ENCODE measurements at regions not wholly inside any gene's neighbourhood (a gene's known extent, or its start where the extent isn't known, plus 50 kb on each side); places are given as distances from the start of the nearest gene placed in this dataset.

DNA sequence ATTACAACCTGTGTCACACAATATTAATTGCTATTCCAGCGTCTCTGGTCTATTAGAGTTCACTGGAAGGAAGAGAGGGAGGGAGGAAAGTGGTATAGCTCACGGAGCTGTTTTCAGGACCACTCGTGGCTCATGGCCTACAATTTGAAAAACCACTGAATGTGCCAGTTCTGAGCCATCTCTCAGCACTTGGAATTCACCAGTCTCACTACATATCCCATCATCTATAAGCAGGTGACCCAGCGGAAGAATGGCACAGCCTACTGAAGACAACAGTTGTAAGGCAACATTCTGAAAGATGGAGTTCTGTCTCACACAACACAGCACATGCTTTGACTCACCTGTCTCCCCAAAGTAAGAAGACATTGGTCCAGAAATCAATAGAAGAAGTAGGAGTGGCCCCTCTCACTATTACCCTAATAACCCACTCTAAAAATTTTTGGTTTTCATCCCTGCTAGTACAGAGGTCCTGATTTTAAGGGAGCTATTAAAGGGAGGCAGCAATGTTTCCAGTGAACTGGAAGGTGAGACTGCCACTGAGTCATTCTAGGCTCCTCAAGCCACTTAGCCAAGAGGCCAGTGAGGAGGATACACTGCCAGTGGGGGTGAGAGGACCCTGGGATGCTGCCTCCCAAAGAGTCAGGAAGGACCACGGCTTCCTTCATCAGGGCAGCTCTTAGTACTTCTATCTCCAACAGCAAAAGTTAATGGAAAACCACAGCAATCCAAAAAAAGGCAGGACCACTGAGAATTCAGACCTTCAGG is 50.0 kb upstream of the DOCK9 start:
- no peaks in the 10 kb centered on the region for H3K36me3 ChIP-seq (ENCODE audit: control insufficient read depth, insufficient read depth, low read length)
- no peaks in the 10 kb centered on the region for H3K27me3 ChIP-seq (ENCODE audit: control insufficient read depth, insufficient read depth, low read length)
- no peak overlapping the region for H3K4me3 ChIP-seq (ENCODE audit: low read length)
- no peak overlapping the region for H3K27ac ChIP-seq (ENCODE audit: low read length)
- WGBS (ENCODE audit: insufficient coverage, low lambda C conversion rate): no CpG with 5 or more reads among the region's 5 CpGs
- no peak for DNase-seq
- H3K4me1 ChIP-seq (ENCODE audit: control insufficient read depth, insufficient read depth, low read length): no peaks in the 10 kb centered on the region
- H3K9me3 ChIP-seq (ENCODE audit: control insufficient read depth, low read depth, low read length): no peaks in the 10 kb centered on the region

- Histone ChIP-seq H3K4me3 (ENCODE audit: low read length) (no peak overlapping the region), H3K36me3 (ENCODE audit: control insufficient read depth, insufficient read depth, low read length) (no peaks in the 10 kb centered on the region), H3K27ac (ENCODE audit: low read length) (no peak overlapping the region), H3K27me3 (ENCODE audit: control insufficient read depth, insufficient read depth, low read length) (no peaks in the 10 kb centered on the region), H3K4me1 (ENCODE audit: control insufficient read depth, insufficient read depth, low read length) (no peaks in the 10 kb centered on the region), H3K9me3 (ENCODE audit: control insufficient read depth, low read depth, low read length) (no peaks in the 10 kb centered on the region)
- DNase-seq: no peak
Measured at GRCh38 chr13:99028890-99029289, 51.0 kb upstream of the DOCK9 start.

DNA sequence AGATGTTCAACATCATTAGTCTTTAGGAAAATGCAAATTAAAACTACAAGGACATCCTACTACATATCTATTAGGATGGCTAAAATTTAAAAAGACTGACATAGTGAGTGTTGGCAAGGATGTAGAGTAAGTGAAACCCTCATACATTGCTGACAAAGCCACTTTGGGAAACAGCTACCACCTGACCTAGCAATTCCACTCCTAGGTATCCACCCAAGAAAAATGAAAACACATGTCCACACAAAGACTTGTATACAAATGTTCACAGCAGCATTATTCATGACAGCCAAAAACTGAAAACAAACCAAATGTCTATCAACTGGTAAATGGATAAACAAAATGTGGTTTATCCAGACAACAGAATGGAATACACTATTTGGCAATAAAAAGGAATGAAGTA is 51.7 kb upstream of the DOCK9 start:
- no peaks in the 10 kb centered on the region for H3K4me1 ChIP-seq (ENCODE audit: control insufficient read depth, insufficient read depth, low read length)
- H3K27me3 ChIP-seq (ENCODE audit: control insufficient read depth, insufficient read depth, low read length): no peaks in the 10 kb centered on the region

GRCh38 chr13:99030326-99030725 is 52.5 kb upstream of the DOCK9 start:
- Histone ChIP-seq H3K9me3 (ENCODE audit: control insufficient read depth, low read depth, low read length) (no peaks in the 10 kb centered on the region), H3K27me3 (ENCODE audit: control insufficient read depth, insufficient read depth, low read length) (no peaks in the 10 kb centered on the region), H3K27ac (ENCODE audit: low read length) (no peak overlapping the region), H3K4me1 (ENCODE audit: control insufficient read depth, insufficient read depth, low read length) (no peaks in the 10 kb centered on the region), H3K36me3 (ENCODE audit: control insufficient read depth, insufficient read depth, low read length) (no peaks in the 10 kb centered on the region), H3K4me3 (ENCODE audit: low read length) (no peak overlapping the region)
- DNase-seq: no peak

More for the DNA sequence above, 51.7 kb upstream of the DOCK9 start:
- no peaks in the 10 kb centered on the region for H3K9me3 ChIP-seq (ENCODE audit: control insufficient read depth, low read depth, low read length)
- no peak overlapping the region for H3K27ac ChIP-seq (ENCODE audit: low read length)
- no peaks in the 10 kb centered on the region for H3K36me3 ChIP-seq (ENCODE audit: control insufficient read depth, insufficient read depth, low read length)
- no peak for DNase-seq
- no peak overlapping the region for H3K4me3 ChIP-seq (ENCODE audit: low read length)

DNA sequence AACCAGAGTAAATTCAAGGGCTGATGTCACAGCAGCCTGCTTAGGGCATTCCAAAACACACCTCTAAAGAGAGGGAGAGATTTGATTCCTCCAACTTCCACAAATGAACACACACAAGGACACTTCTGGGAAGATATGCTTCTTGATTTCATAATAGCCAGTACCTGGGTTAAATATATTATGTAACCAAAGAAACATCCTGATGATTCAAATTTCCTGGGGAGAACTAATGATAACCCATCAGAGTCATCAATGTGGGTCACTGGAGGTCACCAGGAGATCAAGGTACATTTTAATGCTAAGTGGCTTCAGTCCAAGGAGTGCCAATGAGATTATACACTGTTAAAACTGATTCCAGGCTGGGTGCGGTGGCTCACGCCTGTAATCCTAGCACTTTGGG is 54.0 kb upstream of the DOCK9 start:
- no peak overlapping the region for H3K27ac ChIP-seq (ENCODE audit: low read length)
- whole genome bisulfite sequencing (ENCODE audit: insufficient coverage, low lambda C conversion rate): no CpG with 5 or more reads among the region's 2 CpGs
- no peaks in the 10 kb centered on the region for H3K4me1 ChIP-seq (ENCODE audit: control insufficient read depth, insufficient read depth, low read length)
- no peak overlapping the region for H3K4me3 ChIP-seq (ENCODE audit: low read length)
- peak in 1 of 2 donors; percentile 21 for DNase-seq
- no peaks in the 10 kb centered on the region for H3K36me3 ChIP-seq (ENCODE audit: control insufficient read depth, insufficient read depth, low read length)
- no peaks in the 10 kb centered on the region for H3K27me3 ChIP-seq (ENCODE audit: control insufficient read depth, insufficient read depth, low read length)
- H3K9me3 ChIP-seq (ENCODE audit: control insufficient read depth, low read depth, low read length): no peaks in the 10 kb centered on the region

DNA sequence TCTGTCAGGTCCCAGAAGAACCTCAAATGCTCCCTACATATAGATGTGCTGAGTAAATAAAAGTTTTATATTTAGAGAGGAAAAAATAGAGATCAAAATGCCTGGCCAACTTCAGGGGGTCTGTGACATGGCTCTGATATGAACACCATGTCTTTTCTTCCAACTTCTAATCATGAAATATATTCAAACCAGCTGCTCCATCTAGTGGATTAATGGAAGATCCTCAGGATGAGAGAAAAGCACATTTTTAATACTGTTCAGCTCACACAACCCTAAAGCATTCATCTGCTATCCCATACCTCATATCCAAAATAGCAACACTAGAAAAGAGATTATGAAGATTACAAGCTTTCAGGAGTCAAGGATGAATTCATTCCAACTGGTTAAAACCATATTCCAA is 56.0 kb upstream of the DOCK9 start:
- peak in 1 of 2 donors; percentile 12 for DNase-seq
- Histone ChIP-seq H3K36me3 (ENCODE audit: control insufficient read depth, insufficient read depth, low read length) (no peaks in the 10 kb centered on the region), H3K27me3 (ENCODE audit: control insufficient read depth, insufficient read depth, low read length) (no peaks in the 10 kb centered on the region), H3K4me3 (ENCODE audit: low read length) (no peak overlapping the region), H3K9me3 (ENCODE audit: control insufficient read depth, low read depth, low read length) (no peaks in the 10 kb centered on the region), H3K4me1 (ENCODE audit: control insufficient read depth, insufficient read depth, low read length) (no peaks in the 10 kb centered on the region), H3K27ac (ENCODE audit: low read length) (no peak overlapping the region)

DNA sequence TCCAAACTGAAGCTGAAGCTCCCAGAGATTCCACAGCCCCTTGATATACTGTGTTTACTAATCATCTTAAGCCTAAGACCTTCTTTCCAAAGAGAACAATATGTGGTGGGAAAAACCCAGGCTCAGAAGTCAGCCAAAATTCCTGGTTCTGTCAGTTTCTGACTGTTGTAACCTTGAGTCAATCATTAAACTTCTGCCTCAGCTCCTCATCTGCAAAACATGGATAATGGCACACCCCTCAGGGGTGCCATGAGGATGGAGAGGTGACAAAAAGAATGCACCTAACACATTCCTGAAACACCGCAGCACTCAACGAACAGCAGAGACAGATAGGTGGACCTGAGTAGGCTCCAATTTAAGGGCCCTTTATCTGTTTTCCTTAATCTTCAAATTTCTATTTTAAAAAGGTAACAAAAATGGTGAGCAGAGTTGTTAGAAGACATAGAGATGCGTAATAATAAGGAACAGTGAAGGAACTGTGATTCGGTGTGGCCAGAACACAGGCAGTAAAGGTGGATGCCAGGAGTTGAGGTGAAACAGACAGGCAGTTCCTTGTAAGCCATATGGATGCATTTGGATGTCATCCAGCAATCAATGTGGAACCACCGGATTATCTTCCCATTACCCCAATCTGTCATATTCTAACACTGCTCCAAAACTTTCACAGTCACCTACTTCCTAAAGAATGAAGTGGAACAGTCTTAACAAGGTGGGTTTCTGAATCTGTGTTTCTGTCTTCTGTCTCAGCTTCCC is 56.6 kb upstream of the DOCK9 start:
- no peaks in the 10 kb centered on the region for H3K4me1 ChIP-seq (ENCODE audit: control insufficient read depth, insufficient read depth, low read length)
- 88% methylated on average over 2 of the region's 5 CpGs for WGBS (ENCODE audit: insufficient coverage, low lambda C conversion rate)
- DNase-seq: no peak
- H3K27me3 ChIP-seq (ENCODE audit: control insufficient read depth, insufficient read depth, low read length): no peaks in the 10 kb centered on the region
- H3K36me3 ChIP-seq (ENCODE audit: control insufficient read depth, insufficient read depth, low read length): no peaks in the 10 kb centered on the region
- no peak overlapping the region for H3K4me3 ChIP-seq (ENCODE audit: low read length)
- H3K9me3 ChIP-seq (ENCODE audit: control insufficient read depth, low read depth, low read length): no peaks in the 10 kb centered on the region
- no peak overlapping the region for H3K27ac ChIP-seq (ENCODE audit: low read length)

DNA sequence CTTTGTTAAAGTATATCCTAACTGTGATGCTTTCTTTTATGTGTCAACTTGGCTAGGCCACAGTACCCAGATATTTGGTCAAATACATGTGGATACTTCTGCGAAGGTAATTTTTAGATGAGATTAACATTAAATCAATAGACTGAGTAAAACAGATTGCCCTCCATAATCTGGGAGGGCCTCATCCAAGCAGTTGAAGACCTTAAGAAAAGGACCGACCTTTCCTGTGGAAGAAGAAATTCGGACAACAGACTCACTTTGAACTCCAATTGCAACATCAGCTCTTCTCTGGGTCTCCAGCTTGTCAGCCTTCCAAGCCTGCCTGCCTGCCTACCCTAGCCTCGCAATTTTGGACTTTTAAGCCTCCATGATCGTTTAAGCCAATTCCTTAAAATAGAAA is 57.9 kb upstream of the DOCK9 start:
- DNase-seq: no peak
- Histone ChIP-seq H3K27me3 (ENCODE audit: control insufficient read depth, insufficient read depth, low read length) (no peaks in the 10 kb centered on the region), H3K36me3 (ENCODE audit: control insufficient read depth, insufficient read depth, low read length) (no peaks in the 10 kb centered on the region), H3K4me3 (ENCODE audit: low read length) (no peak overlapping the region), H3K9me3 (ENCODE audit: control insufficient read depth, low read depth, low read length) (no peaks in the 10 kb centered on the region), H3K27ac (ENCODE audit: low read length) (no peak overlapping the region), H3K4me1 (ENCODE audit: control insufficient read depth, insufficient read depth, low read length) (no peaks in the 10 kb centered on the region)
- no CpG with 5 or more reads among the region's 5 CpGs for WGBS (ENCODE audit: insufficient coverage, low lambda C conversion rate)

GRCh38 chr13:99037756-99038155 is 59.9 kb upstream of the DOCK9 start:
- no peaks in the 10 kb centered on the region for H3K9me3 ChIP-seq (ENCODE audit: control insufficient read depth, low read depth, low read length)
- no peak overlapping the region for H3K27ac ChIP-seq (ENCODE audit: low read length)
- H3K36me3 ChIP-seq (ENCODE audit: control insufficient read depth, insufficient read depth, low read length): no peaks in the 10 kb centered on the region
- H3K27me3 ChIP-seq (ENCODE audit: control insufficient read depth, insufficient read depth, low read length): no peaks in the 10 kb centered on the region
- WGBS (ENCODE audit: insufficient coverage, low lambda C conversion rate): 60% methylated on average over 1 of the region's 2 CpGs
- DNase-seq: no peak
- no peaks in the 10 kb centered on the region for H3K4me1 ChIP-seq (ENCODE audit: control insufficient read depth, insufficient read depth, low read length)
- no peak overlapping the region for H3K4me3 ChIP-seq (ENCODE audit: low read length)

GRCh38 chr13:99039718-99040280 is 61.9 kb upstream of the DOCK9 start:
- Histone ChIP-seq H3K27me3 (ENCODE audit: control insufficient read depth, insufficient read depth, low read length) (no peaks in the 10 kb centered on the region), H3K4me1 (ENCODE audit: control insufficient read depth, insufficient read depth, low read length) (no peaks in the 10 kb centered on the region), H3K9me3 (ENCODE audit: control insufficient read depth, low read depth, low read length) (no peaks in the 10 kb centered on the region), H3K27ac (ENCODE audit: low read length) (no peak overlapping the region), H3K4me3 (ENCODE audit: low read length) (no peak overlapping the region), H3K36me3 (ENCODE audit: control insufficient read depth, insufficient read depth, low read length) (no peaks in the 10 kb centered on the region)
- no CpG with 5 or more reads among the region's 2 CpGs for whole genome bisulfite sequencing (ENCODE audit: insufficient coverage, low lambda C conversion rate)
- DNase-seq: no peak
